Activated naive CD8-positive, alpha-beta T cell treated with anti-CD3 and anti-CD28 coated beads, Interleukin-2, amount 50 U/mL, for 16 hours (primary cell): ENCODE measurements at regions not wholly inside any gene's neighbourhood (a gene's known extent, or its start where the extent isn't known, plus 50 kb on each side); places are given as distances from the start of the nearest gene placed in this dataset.
"Not testable (repeated sequence)": the region's sequence is repeated elsewhere in the genome, so short reads cannot be mapped to it uniquely, and the experiment has no call there.

Source experiments
- DNase-seq: peaks from one replicate; pipeline ENCODE4 v3.0.0-alpha.2; 2020; ENCODE audit warnings: low read depth, low spot score

DNA sequence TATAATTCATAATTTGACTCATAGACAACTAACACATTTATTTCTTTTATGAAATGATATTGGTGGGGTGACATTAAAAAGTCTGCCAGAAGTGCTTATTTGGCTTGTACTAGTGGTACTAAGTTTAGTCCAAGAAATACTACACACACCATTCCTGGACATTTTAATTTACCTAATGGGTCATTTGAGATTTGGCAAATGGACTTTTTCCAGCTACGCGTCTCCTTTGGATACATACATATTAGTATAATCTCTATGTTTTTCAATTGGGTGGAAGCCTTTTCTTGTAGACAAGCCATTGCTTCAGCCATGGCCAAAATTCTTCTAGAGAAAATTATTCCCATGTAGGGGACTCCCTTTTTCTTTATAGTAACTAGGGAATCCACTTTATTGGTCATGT is 968.5 kb downstream of the C4orf33 start:
- no peak for DNase-seq

DNA sequence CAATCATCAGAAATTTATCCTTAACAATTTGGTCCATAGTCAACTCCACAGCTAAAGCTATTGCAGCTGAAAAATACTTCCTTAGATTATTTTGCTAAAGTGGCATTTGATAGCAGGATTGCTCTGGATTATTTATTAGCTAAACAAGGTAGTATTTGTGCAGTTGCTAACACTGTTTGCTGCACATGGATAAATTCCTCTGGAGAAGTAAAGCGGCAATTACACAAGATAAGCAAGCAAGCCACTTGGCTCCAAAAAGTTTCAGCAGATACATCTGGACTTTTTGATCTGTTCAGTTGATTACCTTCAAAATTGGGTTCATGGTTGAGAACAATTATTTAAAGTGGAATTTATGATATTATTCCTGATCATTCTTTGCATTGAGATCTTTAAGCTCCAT is 971.5 kb downstream of the C4orf33 start:
- no peak for DNase-seq

DNA sequence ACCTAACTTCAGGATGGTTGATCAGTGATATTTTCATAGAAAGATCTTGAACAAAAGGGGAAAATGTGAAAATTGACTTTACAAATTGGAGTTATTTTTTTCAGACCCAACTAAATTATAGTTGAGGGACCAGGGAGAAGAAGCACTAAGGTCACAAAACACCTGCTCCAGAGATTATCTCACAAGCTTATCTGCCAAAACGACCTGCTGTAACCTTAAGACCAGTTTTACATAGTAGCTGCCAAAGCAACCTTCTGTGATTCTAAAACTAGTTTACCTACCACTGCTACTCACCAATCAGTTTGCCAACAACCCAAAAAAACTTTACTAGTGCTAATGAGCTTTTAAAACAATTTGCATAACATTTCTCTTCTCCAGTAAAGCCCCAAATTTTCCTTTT is 972.1 kb downstream of the C4orf33 start:
- no peak for DNase-seq

DNA sequence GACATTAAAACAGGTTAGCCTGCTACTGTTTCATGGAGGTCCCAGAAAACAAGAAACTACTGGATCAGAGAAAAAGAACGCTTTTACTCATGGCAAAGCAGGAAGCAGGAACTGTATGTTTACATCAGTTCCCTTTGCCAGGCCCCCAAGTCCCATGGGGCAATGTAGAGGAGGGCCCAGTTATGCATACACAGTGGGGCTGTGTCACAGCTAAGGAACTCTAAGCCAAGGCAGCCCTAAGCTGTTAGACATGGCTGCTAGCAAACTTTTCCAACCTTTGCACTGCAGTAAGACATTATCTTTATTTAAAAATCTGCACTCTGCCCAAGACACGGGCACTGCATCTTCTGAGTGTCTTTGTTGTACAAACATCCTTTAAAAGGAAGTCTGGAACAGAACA is 975.8 kb downstream of the C4orf33 start:
- no peak for DNase-seq

DNA sequence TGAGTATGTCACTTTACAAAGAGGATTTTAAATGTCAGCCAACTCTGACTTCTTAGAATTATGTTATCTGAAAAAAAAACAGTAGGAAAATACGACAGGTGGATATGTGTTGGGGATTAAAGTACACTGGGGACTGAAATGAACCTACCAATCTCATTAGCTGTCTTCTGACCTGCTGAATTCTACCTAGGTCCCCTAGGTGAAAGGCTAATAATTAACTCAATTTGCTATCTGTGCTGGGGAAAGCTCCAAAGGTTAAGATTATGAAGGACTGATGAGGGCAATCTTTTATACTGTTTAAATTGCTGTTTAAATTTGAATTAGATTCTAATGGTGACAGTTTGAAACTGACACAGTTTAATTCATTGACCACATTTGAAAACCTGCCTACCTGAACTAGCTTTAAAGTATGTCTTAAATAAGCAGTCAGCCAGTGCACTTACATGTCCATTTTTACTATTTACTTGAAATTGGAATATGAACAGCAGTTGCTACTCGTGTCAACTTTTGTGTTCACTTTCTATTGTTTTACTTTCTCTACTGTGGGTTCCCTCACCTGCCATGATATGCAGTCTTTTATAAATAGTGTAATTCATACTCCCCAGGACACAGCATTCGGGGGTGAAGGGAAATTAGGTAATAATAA is 977.3 kb downstream of the C4orf33 start:
- DNase-seq: no peak

DNA sequence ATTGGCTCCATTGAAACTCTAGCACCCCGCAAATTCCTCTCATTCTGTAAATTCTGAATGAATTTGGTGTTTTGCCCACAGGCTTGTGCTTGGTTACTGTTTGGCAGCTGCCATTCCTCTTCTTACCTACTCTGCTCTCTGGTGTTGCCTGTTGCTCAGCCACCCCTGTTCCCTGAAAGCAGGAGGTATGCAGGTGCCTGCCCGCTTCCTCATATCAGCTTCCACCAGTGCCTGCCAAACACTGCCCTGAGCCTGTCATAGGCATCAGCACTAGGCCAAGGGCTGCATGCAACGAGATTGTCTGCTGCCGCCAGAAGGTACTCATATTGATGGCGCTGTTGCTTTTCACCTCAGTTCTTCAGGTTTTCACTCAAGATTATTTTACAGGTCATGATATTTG is 978.1 kb downstream of the C4orf33 start:
- DNase-seq: no peak

DNA sequence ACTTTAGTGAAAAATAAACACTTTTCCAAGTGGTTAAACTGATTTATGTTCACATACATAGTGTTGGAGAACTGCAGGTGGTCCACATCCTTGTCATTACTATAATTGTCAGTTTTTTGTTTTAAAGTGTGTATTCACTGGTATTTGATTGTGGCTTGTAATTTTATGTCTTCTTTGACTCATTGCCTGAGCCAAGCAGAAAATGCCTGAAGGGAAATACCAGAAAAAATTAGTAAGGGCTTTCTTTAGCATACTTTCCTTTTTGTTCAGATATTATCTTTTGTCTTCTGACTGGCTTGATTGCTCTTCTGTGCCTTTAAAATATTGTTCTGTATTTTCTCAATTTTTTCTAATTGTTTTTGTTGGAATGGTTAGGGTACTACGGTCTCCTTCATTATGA is 981.3 kb downstream of the C4orf33 start:
- no peak for DNase-seq

DNA sequence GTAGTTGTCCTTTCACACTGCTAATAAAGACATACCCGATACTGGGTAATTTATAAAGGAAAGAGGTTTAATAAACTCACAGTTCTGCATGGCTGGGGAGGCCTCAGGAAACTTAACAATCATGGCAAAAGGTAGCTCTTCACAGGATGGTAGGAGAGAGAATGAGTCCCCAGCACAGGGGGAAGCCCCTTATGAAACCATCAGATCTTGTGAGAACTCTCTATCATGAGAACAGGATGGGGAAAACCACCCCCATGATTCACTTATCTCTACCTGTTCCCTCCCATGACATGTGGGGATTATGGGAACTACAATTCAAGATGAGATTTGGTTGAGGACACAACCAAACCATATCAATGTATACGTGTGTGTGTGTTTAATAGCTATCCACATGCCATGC is 983.1 kb downstream of the C4orf33 start:
- DNase-seq: not testable (repeated sequence)

DNA sequence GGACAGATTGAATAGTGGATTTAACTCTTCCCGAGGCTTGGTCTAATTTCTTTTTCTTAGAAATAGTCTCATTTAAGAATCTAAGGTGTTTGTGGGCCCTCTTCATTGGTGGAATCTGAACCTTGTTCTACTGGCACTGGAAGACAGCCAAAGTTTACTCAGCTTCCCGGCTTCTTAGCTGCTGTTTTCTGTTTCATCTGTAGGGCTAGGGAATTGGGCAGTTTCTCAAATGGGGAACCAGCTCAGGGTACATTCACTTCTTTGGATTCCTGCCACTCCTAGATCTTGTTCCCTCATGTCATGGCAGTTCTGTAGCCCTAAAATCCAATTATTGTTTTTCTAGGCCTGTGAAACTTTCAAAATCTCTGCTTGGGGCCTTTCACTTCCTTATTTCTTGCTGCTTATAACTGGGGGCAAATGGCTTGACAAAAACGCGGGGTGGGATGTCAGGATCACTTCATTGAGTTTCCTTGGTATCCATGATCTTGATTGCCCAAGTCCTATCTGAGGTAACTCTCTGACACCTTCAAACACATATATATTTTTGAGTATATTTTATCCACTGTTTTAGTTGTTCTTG is 985.0 kb downstream of the C4orf33 start:
- DNase-seq: no peak

DNA sequence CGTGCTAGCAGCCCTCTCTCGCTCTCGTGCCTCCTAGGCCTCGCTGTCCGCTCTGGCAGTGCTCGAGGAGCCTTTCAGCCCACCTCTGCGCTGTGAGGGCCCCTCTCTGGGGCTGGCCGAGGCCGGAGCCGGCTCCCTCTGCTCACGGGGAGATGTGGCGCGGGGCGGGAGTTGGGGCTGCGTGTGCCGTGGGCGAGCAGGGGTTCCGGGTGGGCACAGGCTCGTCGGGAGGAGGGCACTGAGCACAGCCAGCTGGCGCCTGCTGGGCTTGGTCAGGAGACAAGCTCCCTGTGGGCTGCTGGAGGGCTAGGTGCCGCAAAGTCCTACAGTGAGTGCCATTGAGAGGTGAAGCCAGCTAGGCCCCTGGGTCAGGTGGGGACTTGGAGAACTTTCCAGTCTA is 994.5 kb downstream of the C4orf33 start:
- DNase-seq: no peak

DNA sequence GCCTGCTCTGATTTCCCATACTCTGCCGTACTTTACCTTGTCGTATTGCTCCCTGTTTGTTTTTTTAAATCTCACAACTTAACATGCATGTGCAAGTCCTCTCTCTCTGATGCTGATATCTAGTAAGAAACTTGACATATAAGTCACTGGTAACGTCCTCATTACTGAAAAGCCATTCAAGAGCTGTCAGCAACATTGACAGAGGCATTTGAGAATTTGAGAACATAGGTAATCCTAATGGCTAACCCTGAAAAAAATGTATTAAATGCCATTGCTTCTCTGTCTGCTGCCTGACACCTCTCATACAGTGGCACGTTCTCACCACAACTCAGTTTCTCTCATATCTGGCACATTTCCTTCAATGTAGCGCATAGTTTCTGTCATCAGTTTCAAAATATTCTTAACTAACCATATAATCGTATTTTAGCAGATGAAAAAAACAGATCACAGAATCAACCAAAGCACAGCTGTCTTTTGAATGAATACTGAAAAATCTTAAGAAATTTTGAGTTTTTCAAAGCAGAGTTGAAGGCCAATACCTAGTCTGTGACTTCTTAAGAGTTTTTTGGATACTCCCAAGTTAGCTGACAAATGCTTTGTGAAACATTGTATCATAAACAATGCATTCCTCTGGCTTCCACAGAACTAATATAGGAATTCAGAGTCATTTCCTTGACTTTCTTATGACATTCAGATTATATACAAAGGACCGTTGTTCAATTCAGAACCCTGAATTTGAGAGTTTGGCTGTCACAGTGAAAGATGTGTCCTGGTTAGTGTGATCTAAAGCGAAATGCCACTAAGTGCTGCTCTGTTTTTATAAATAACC is 996.4 kb downstream of the C4orf33 start:
- no peak for DNase-seq

DNA sequence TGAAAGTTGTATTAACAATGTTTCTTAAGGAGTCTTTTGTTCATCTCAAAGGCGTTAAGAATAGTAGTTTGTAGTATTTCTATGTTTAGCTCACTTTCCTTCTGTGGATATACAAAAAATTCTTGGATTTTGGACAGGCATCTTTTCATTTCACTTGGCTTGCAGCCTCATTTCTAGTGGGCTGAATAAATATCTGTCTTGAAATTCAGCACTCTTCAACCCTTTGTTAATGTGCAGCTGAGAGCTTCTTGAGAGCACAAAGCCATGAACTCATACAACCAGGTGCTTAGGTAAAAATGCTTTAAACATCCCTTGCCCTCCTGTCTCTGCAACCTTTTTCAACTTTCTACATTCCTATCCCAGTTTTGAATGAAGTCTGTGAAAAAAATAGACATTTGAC is 1003.2 kb downstream of the C4orf33 start:
- no peak for DNase-seq

DNA sequence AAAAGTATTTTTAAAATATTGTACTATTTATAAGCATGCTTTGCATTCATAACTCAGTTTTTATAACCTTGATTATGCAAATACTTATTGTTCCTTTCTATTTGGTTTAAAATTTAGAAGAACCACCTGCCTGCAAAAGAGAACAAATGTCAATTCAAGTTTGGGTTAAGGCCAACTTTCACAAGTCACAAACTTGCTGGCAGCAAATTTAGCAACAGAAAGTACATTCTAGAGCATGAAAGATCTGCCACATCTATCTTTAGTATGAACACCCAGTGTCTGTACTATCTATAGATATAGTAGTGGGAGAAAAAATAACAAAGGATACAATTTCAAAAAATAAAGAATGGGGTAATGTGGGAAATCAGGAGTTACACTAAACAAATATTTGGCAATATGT is 1014.2 kb downstream of the C4orf33 start:
- DNase-seq: no peak

DNA sequence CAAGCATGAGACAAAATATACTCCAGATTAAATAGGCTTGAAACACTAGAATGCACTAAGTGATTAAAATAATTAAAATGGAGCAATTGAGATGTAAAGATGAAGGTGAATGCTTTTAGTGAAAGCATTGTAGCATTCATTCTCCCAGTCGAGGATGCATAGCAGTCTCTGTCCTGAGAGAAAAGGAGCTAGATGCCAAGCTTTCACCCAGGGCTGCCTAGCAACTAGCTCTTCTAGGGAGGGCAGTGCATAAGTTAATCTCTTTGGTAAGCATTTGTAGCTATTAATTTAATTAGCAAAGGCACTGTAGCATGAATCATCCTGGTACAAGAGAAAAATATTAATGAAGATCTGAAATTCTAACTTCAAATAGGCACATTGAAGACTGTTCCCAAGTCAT is 1014.8 kb downstream of the C4orf33 start:
- DNase-seq: no peak

DNA sequence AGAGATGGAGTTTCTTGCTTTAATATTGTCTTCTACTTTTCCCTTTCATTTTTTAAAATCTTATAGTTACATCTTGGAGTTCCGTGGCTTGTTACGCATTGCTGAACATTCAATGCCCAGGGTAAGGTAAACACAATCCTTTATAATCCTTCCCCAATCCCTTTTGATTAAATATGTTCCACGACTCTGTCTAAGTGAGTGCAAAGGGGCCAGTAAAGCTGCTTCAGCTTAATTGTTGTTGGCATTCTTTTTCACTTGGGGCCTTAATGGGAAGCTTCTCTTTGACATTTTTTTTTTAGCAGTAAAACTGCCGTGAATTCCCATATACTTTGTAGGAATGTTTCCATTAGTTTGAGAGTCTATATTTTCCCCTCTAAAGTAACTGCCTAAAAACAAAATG is 1028.1 kb downstream of the C4orf33 start:
- no peak for DNase-seq

DNA sequence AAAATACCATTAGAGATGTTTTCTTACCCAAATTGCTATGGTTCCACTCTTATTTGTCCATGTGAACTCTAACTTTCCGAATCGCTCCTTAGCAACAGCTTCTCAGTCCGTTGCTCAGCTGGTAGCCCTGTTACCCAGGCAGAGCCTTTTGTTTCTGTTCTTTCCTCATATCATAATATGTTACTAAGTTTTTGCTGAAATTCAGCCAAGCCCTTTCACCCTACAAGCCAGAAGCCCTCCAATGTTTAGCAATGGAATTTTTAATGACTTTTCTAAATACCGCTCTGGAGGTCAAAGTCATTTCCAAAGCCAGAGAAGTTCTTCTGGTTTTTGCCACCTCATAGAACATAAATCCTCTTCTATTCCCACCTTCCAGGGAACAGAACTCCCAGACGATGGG is 1029.5 kb downstream of the C4orf33 start:
- DNase-seq: no peak

DNA sequence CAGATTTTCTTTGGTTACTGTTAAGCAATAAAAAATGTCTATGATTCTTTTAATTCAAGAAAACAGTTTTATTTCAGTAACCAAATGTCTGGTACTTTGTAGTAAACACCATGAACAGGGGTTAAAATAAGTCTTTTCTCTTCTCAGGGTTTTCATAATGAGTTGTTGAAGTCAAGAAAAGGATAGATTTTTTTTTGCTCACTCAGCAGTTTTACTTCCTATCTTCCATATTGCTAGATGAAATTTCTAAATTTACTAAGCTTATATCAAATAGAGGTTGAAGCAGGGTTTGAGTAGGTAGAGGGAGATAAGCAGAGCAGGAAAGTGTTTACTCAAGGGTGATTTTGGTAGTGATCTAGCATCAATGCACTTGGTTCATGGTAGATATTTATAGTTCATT is 1031.3 kb downstream of the C4orf33 start:
- DNase-seq: no peak

DNA sequence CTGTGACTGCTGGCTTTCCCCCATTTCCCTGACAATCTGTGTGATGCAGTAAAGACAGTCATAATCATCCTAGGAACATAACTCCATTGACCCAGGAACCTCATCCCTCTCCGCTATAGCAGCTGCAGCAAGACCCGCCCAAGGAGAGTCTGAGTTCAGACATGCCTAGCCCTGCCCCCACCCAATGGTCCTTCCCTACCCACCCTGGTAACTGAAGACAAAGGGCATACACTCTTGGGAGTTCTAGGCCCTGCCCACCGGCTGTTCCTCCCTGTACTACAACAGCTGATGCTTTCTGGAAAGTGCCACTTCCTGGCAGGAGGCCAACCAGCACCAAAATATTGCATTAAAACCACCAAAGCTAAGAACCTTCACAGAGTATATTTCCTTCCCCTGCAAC is 1035.6 kb downstream of the C4orf33 start:
- DNase-seq: no peak

DNA sequence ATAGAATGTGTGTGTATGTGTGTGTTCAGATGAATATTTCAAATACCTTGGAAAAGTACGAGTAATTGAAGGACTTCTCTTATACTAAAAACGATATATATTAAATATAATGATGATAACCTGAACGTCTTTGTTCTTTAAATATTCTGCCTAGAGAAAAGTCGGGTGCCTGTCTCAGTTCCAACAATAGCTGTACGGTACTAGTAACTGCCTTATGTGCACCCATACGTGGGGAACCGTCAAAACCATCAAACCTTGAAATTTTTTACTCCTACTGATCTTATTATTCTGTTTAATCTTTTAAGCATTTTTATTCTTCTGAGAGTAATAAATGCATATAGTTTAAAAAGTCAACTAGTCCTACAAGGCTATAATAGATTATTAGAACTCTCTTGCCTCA is 1045.7 kb downstream of the C4orf33 start:
- DNase-seq: no peak

DNA sequence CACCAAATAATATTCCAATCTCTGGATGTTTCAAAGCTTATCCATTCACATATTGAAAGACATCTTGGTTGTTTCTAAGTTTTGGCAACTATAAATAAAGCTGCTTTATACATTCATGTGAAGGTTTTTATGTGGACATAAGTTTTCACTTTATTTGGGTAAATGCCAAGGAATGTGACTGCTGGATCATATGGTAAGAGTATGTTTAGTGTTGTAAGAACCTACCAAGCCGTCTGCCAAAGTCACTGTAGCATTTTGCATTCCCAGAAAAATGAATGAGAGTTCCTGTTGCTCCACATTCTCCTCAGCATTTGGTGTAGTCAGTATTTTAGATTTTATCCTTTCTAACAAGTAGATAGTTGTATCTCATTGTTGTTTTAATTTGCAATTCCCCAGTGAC is 1047.7 kb downstream of the C4orf33 start:
- DNase-seq: no peak

DNA sequence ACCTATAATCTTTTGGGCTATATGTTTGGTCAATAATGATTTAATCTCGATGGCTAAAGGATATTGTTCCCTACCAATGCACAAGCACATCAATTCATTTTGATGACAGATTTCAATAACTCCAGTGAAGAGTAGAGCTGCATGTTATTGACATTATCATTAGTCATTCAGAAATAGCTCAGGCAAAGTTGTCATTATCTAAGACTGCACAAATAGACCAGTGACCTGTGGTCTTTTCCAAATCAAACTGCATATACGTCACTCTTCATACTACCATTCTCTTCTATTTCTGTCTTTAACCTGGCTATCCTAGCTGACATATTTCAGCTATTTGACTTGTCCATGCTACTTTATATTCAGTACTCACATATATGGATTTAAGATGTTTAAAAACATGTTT is 1050.8 kb downstream of the C4orf33 start:
- DNase-seq: no peak

DNA sequence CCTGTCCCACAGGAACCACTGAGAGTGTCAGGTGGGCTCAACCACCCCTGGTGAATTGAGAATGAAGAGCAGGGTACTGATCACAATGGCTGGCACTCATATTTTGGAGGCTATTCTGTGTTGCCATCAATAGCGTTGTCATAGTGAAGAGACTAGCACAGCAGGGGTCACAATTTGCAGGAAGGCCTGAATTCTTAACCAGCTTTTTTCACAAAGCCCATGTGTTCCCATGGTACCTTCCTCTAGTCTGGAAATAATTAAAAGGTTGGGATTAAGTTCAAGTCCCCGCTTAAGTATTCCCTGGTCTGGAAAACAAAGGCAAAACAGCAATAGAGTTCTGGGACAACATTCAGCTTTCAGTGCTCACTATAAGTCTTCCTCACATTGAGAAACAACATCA is 1051.7 kb downstream of the C4orf33 start:
- no peak for DNase-seq

DNA sequence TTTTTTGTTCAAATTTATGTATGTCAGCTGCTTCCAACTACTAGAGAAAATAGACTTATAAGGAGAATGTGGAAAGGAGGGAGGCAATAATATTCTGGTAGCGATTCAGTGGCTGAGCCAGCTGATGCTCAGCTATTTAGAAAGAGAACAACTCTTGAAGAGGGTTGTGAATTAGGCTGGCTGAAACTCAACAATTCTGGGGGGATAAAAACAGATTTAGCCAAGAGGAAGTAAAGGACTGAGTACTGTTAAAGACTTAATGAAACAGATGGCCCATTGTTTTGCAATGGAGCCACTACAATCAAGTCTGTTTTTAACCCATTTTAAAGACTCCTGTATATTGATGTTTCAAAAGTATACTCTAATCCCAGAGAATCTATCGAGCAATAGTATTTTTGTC is 1058.9 kb downstream of the C4orf33 start:
- DNase-seq: no peak
